Astrocyte (in vitro differentiated cells and primary cell): ENCODE measurements at regions not wholly inside any gene's neighbourhood (a gene's known extent, or its start where the extent isn't known, plus 50 kb on each side); places are given as distances from the start of the nearest gene placed in this dataset.

Source experiments
- DNase-seq: peaks from one replicate; pipeline ENCODE4 v3.0.0-alpha.2; 2010; ENCODE audit warnings: low read depth
- FAIRE-seq: peaks from 2 replicates; lab custom pipeline; 2011; peaks lifted over from hg19 to GRCh38; lab: Jason Lieb, UNC
- H2AFZ ChIP-seq: 2 replicates; pipeline ENCODE4 v1.6.0; 2012; ENCODE audit warnings: low read depth, low read length, inconsistent platforms
- H3K27ac ChIP-seq: 2 replicates; pipeline ENCODE4 v1.5.1; 2011; ENCODE audit warnings: low read depth, low read length, inconsistent platforms
- H3K27me3 ChIP-seq: 2 replicates; pipeline ENCODE4 v1.6.0; 2011; ENCODE audit warnings: low read length, inconsistent platforms; ENCODE audit not compliant: insufficient read depth
- H3K36me3 ChIP-seq: 2 replicates; pipeline ENCODE4 v1.5.1; 2011; ENCODE audit warnings: low read length, inconsistent platforms; ENCODE audit not compliant: insufficient read depth
- H3K4me1 ChIP-seq: 2 replicates; pipeline ENCODE4 v1.5.1; 2011; ENCODE audit warnings: low read length, inconsistent platforms; ENCODE audit not compliant: insufficient read depth
- H3K4me2 ChIP-seq: 2 replicates; pipeline ENCODE4 v1.6.0; 2012; ENCODE audit warnings: low read length, inconsistent platforms
- H3K4me3 ChIP-seq: 2 replicates; pipeline ENCODE4 v1.5.1; 2011; ENCODE audit warnings: low read depth, mild to moderate bottlenecking, low read length, inconsistent platforms; ENCODE audit not compliant: insufficient read depth
- H3K79me2 ChIP-seq: 2 replicates; pipeline ENCODE4 v1.6.0; 2012; ENCODE audit warnings: mild to moderate bottlenecking, low read length, inconsistent platforms; ENCODE audit not compliant: insufficient read depth
- H3K9ac ChIP-seq: 2 replicates; pipeline ENCODE4 v1.6.0; 2012; ENCODE audit warnings: mild to moderate bottlenecking, low read length, inconsistent platforms
- H3K9me3 ChIP-seq: 2 replicates; pipeline ENCODE4 v1.5.1; 2012; ENCODE audit warnings: low read depth, mild to moderate bottlenecking, low read length, inconsistent platforms; ENCODE audit not compliant: insufficient read depth
- H4K20me1 ChIP-seq: 2 replicates; pipeline ENCODE4 v1.6.0; 2012; ENCODE audit warnings: low read length, inconsistent platforms; ENCODE audit not compliant: insufficient read depth
- H3K27ac Mint-ChIP-seq: one replicate; pipeline ENCODE4 v1.8.0; 2021; ENCODE audit warnings: mild to moderate bottlenecking, mixed read lengths; ENCODE audit not compliant: unreplicated experiment
- H3K27me3 Mint-ChIP-seq: one replicate; pipeline ENCODE4 v1.8.0; 2021; ENCODE audit warnings: low read depth, mixed read lengths; ENCODE audit not compliant: unreplicated experiment
- H3K36me3 Mint-ChIP-seq: one replicate; pipeline ENCODE4 v1.8.0; 2021; ENCODE audit warnings: low read depth, mixed read lengths; ENCODE audit not compliant: unreplicated experiment
- H3K4me1 Mint-ChIP-seq: one replicate; pipeline ENCODE4 v1.8.0; 2021; ENCODE audit warnings: low read depth, mixed read lengths; ENCODE audit not compliant: unreplicated experiment
- H3K4me3 Mint-ChIP-seq: one replicate; pipeline ENCODE4 v1.8.0; 2021; ENCODE audit warnings: mild to moderate bottlenecking, moderate library complexity, mixed read lengths; ENCODE audit not compliant: unreplicated experiment
- H3K9me3 Mint-ChIP-seq: one replicate; pipeline ENCODE4 v1.8.0; 2021; ENCODE audit warnings: mild to moderate bottlenecking, mixed read lengths; ENCODE audit not compliant: unreplicated experiment
- EZH2 ChIP-seq: IDR thresholded peaks from 2 replicates; pipeline ENCODE4 v1.6.1; 2012; ENCODE audit warnings: mild to moderate bottlenecking, low read length, inconsistent platforms; ENCODE audit not compliant: insufficient read depth
- TF ChIP-seq, protein P1 (sequence below): IDR thresholded peaks from 2 replicates; pipeline ENCODE4 v1.5.1; 2011; ENCODE audit warnings: low read depth, mild to moderate bottlenecking, inconsistent platforms, low read length, moderate library complexity; ENCODE audit not compliant: insufficient read depth

DNA sequence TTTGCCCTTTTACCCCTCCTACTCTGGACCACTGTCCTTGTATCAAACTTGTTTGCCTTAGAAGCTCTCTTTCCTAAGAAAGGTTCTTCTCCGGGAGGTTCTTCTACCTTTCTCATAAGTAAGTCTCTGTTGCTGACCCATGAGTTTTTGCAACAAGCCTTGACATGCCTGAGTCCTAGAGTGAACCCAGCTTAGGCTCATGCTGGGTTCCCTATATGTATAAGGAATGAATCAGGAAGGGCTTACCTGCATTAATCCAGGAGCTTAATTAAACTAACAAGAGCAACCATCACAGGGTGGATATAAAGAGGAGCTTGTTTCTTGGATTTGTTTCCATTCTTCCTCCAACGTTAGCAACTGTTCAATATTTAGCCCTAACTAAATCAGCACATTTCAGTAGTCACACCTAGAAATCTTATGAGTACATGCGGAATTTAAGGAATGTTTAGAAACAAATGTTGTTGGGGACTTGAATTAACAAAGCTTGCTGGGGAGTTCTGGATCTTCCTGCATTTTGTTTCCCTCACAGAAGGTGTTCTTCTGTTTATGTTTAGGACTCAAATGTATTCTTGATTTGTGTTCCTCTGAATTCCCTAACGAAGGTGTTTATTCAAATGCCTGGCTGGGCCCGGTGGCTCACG lies 64.3 kb upstream of the RAB3GAP2 start:
- H3K36me3 Mint-ChIP-seq: no peaks in the 10 kb centered on the region

DNA sequence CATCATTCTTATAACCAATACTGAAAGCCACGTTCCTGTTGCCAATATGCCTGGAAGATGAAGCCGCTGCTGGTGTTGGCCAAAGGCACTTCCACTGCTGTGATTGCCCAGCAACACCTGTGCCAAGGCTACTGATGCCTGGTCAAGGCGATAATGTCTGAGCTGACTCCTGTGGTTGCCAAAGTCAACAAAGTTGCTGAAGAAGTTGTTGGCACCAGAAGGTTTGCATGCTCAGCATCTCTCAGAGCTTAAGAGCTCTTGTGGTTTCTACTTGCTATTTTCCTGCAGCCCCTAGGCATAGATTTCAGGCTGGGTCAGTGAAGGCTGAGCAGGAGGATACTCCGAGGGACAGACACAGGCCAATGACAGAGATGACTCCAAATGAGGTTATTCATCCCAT lies 63.4 kb upstream of the RAB3GAP2 start:
- TF ChIP-seq, protein P1, sequence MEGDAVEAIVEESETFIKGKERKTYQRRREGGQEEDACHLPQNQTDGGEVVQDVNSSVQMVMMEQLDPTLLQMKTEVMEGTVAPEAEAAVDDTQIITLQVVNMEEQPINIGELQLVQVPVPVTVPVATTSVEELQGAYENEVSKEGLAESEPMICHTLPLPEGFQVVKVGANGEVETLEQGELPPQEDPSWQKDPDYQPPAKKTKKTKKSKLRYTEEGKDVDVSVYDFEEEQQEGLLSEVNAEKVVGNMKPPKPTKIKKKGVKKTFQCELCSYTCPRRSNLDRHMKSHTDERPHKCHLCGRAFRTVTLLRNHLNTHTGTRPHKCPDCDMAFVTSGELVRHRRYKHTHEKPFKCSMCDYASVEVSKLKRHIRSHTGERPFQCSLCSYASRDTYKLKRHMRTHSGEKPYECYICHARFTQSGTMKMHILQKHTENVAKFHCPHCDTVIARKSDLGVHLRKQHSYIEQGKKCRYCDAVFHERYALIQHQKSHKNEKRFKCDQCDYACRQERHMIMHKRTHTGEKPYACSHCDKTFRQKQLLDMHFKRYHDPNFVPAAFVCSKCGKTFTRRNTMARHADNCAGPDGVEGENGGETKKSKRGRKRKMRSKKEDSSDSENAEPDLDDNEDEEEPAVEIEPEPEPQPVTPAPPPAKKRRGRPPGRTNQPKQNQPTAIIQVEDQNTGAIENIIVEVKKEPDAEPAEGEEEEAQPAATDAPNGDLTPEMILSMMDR: no peak
- no peak for TF ChIP-seq EZH2
- H3K27ac Mint-ChIP-seq: peak overlapping the region; percentile 41

More for the DNA sequence above, 64.3 kb upstream of the RAB3GAP2 start:
- no peaks in the 10 kb centered on the region for H3K36me3 ChIP-seq
- peaks cover 18% of the 10 kb centered on the region for H3K4me1 Mint-ChIP-seq
- TF ChIP-seq EZH2: no peak
- TF ChIP-seq, protein P1: no peak
- no peak overlapping the region for H2AFZ ChIP-seq
- H3K4me2 ChIP-seq: no peak overlapping the region
- no peak for DNase-seq
- FAIRE-seq: no peak
- no peak overlapping the region for H3K4me3 ChIP-seq
- H3K4me3 Mint-ChIP-seq: no peak overlapping the region
- no peaks in the 10 kb centered on the region for H3K27me3 ChIP-seq
- no peaks in the 10 kb centered on the region for H3K27me3 Mint-ChIP-seq
- no peaks in the 10 kb centered on the region for H3K4me1 ChIP-seq
- H3K9me3 ChIP-seq: no peaks in the 10 kb centered on the region
- H4K20me1 ChIP-seq: no peaks in the 10 kb centered on the region
- no peak overlapping the region for H3K9ac ChIP-seq
- no peaks in the 10 kb centered on the region for H3K79me2 ChIP-seq
- no peaks in the 10 kb centered on the region for H3K9me3 Mint-ChIP-seq
- no peak overlapping the region for H3K27ac ChIP-seq
- peak overlapping the region; percentile 66 for H3K27ac Mint-ChIP-seq

GRCh38 chr1:220331318-220331717 lies 59.1 kb upstream of the RAB3GAP2 start:
- no peak overlapping the region for H3K9ac ChIP-seq
- no peaks in the 10 kb centered on the region for H3K27me3 ChIP-seq
- Mint-ChIP-seq H3K9me3 (no peaks in the 10 kb centered on the region), H3K4me3 (no peak overlapping the region), H3K27me3 (no peaks in the 10 kb centered on the region), H3K4me1 (peaks cover 9% of the 10 kb centered on the region), H3K36me3 (no peaks in the 10 kb centered on the region), H3K27ac (no peak overlapping the region)
- DNase-seq (no peak), FAIRE-seq (no peak)
- no peak overlapping the region for H3K27ac ChIP-seq
- H3K79me2 ChIP-seq: no peaks in the 10 kb centered on the region
- no peak for TF ChIP-seq EZH2
- TF ChIP-seq, protein P1: no peak
- H3K4me3 ChIP-seq: no peak overlapping the region
- no peaks in the 10 kb centered on the region for H3K9me3 ChIP-seq
- H3K36me3 ChIP-seq: no peaks in the 10 kb centered on the region
- H2AFZ ChIP-seq: no peak overlapping the region
- no peaks in the 10 kb centered on the region for H3K4me1 ChIP-seq
- no peaks in the 10 kb centered on the region for H4K20me1 ChIP-seq
- no peak overlapping the region for H3K4me2 ChIP-seq

More for the DNA sequence above, 63.4 kb upstream of the RAB3GAP2 start:
- H4K20me1 ChIP-seq: no peaks in the 10 kb centered on the region
- no peaks in the 10 kb centered on the region for H3K36me3 ChIP-seq
- H3K27ac ChIP-seq: no peak overlapping the region
- Mint-ChIP-seq H3K9me3 (no peaks in the 10 kb centered on the region), H3K27me3 (no peaks in the 10 kb centered on the region), H3K4me1 (peaks cover 21% of the 10 kb centered on the region), H3K4me3 (no peak overlapping the region), H3K36me3 (no peaks in the 10 kb centered on the region)
- H2AFZ ChIP-seq: no peak overlapping the region
- no peak overlapping the region for H3K9ac ChIP-seq
- H3K27me3 ChIP-seq: no peaks in the 10 kb centered on the region
- no peak overlapping the region for H3K4me3 ChIP-seq
- no peaks in the 10 kb centered on the region for H3K4me1 ChIP-seq
- H3K4me2 ChIP-seq: no peak overlapping the region
- FAIRE-seq (no peak), DNase-seq (peak; percentile 39)
- H3K9me3 ChIP-seq: no peaks in the 10 kb centered on the region
- H3K79me2 ChIP-seq: no peaks in the 10 kb centered on the region
